NCI-H524 (cell line): ENCODE measurements at regions not wholly inside any gene's neighbourhood (a gene's known extent, or its start where the extent isn't known, plus 50 kb on each side); places are given as distances from the start of the nearest gene placed in this dataset.
"Not testable (repeated sequence)": the region's sequence is repeated elsewhere in the genome, so short reads cannot be mapped to it uniquely, and the experiment has no call there.

Experiments used
- DNase-seq, 2 experiments: peaks; one replicate each; lab custom pipeline; 2025; lab: John Stamatoyannopoulos, UW

- DNase-seq = no peak
Observed at GRCh38 chr14:89493406-89493805, 76.4 kb upstream of the FOXN3 start.

DNA sequence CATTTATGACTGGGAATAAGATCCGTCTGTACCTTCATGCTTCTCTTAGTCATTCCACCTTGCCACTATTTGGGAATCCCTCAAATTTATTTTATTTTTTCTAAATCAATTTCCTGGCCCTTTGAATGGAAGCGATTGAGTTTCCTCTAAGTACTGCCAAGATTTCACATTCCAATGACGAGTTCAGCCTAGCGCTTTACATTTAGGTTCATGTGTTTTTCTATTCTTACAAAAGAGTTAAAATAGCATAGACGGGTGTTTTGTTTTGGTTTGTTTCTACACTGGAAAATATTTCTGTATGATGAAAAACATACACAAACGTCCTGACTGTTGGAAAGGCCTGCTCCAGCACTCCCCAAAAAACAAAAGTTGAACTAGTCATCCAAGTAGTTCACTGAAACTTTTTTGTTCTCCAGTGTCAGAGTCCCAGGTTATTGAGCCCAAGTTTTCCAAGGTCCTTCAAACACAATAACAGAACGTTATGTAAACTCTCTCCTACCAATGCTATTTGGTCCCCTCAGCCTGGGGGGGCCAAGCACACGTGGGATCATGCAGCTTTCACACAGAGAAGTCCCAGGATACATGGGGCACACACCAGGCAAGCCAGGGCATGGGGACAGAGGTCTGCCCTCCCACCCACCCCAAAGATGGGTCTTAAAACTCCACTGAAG lies 74.8 kb upstream of the FOXN3 start:
- DNase-seq = no peak

DNA sequence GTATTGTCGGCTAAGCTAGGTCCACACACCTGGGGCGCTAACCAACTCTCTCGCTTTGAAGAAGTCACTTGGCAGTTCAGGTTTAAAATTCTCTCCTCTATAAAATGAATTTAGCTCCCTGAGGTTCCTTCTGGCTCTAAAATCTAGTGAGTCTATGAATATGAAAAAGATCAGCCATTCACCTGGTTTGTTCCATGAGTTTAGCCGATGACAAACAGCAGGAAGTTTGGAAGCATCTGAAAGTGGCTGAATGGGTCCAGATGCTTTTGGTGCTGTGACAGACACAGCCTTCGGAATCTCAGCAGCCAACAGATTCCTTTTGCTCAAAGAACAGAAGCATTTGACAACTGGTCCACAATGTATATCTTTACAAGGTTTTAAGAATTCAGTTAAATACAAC lies 73.4 kb upstream of the FOXN3 start:
- no peak for DNase-seq

- peak; percentile 54 to 76 for DNase-seq
Observed at GRCh38 chr14:89489761-89490437, 72.9 kb upstream of the FOXN3 start.

DNA sequence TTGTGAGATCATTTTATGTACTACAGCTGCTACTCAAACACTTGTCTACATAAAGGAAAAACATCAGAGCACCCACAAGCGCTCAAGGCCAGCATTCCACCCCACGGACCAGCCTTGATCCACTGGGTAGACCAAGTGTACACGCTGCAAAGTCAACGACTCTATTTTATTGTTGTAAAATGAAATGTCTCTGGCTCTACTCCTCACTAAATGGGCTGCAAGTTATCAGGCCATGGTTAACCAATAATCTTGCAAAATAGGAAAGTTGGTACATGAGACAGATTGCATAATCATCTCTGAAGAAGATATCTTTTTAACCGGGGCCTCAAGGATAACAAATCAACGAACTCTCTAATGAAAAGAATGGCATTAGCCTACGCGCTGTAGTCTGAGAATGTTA lies 69.9 kb upstream of the FOXN3 start:
- DNase-seq = no peak

DNA sequence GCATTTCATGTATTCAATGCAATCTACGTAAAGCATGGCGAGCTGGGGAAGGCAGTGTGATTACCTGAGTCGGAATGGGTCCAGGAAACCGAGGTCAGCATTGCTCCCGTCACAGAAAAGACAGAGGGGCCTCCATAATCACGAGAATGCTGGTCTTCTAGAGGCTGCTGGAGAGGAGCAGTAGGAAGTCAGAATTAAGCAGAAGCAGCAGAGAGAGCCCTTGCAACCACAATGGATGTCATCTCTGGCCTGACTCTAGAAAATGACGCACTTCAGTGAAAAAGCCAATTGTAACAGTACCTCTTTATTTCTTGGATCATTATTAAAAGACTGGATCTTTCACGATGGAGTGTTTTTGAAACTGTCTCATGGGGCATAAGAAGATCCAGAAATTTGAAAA lies 69.5 kb upstream of the FOXN3 start:
- DNase-seq = no peak

- no peak for DNase-seq
Observed at GRCh38 chr14:89485264-89485663, 68.2 kb upstream of the FOXN3 start.

GRCh38 chr14:89484051-89484844 lies 67.2 kb upstream of the FOXN3 start:
- no peak for DNase-seq

DNA sequence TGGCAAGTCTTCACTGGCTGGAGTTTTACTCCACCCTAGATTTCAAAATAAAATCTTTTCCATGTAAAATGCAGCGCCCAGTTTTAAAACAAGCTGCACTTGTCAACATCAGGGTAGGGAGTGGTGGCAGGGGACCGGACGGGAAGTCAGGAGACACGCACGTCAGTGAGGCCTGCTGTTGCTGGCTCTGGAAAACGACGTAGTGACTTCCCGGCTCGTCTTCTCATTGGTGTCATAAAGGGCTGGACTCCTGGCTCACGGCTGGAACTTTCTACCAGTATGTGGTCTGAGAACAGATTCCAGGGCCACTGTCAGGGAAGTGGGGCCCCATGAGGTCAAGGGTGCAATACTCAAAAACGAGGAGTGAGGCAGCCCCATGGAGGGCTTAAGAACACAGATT lies 64.2 kb upstream of the FOXN3 start:
- DNase-seq = no peak

GRCh38 chr14:89480278-89480677 lies 63.2 kb upstream of the FOXN3 start:
- DNase-seq = no peak

GRCh38 chr14:89479802-89480201 lies 62.8 kb upstream of the FOXN3 start:
- no peak for DNase-seq

DNA sequence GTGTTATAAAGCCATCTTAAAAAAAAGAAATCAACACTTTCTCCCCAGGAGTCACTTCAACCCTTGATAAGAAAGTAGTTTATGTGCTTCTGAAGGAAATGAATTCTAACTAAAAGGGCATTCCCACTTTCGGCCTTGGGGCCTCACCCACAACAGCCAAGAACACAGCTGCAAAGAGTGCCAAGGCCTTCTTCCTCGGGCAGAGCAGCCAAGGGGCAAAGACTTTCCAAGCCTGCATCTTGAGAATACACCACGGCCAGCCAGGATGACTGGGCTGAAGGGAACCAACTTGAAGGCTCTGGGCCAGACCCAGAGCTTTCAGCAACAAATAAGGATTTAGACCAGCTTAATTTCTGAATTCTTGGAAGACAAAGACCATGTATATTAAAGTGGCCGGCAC lies 60.4 kb upstream of the FOXN3 start:
- no peak for DNase-seq

- DNase-seq = no peak
Observed at GRCh38 chr14:89476354-89476896, 59.4 kb upstream of the FOXN3 start.

DNA sequence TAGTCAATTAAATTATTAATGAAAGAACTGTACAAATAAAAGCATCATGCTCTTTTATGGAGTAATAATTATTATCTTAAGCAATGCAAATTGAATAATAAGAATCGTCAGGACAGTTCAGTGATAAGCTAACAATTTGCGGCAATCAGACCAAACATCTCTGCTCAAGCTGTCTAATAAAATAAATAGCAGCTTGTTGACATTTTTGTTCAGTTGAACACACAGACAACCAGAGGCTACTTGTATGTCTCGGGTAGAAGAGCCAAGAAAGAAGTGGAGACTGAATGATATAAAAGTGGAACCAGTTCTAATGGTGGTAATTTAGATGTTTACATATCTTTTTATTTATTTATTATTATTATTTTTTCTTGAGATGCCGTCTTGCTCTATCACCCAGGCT lies 57.4 kb upstream of the FOXN3 start:
- DNase-seq = no peak

- no peak for DNase-seq
Observed at GRCh38 chr14:89473989-89474388, 57.0 kb upstream of the FOXN3 start.

DNA sequence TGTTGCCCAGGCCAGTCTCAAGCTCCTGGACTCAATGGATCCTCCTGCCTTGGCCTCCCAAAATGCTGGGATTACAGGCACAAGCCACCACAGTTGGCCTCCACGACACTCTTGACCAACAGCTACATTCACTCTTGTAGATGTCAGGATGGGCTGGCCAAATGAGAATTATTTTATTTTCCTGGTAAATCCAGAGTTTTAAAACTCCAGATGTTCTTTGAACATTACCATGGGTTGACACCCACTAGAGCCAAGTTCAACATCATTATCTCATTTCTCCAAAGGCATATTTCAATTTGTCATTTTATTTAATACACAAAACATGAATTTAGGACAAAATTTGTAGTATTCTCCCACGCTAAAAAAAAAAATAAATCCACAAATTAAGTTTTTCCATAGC lies 56.5 kb upstream of the FOXN3 start:
- no peak for DNase-seq

DNA sequence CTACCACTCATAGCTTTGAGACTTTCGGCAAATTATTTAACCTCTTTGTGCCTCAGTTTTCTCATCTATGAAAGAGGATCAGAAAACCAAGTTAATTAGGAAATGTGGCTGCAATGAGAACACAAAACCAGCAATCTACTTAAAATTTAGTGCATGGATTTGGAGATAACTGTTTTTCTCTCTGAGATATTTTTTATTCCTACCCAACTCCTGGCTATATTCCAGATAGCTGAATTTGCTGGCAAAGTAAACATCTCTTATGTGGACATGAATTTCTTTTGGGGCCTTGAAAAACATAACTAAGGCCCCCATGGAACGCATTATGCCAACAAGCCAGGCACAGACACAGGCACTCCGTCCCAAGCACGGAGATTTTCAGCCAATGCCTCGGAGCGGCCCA lies 53.4 kb upstream of the FOXN3 start:
- DNase-seq = no peak

GRCh38 chr14:89469210-89470198 lies 52.5 kb upstream of the FOXN3 start:
- no peak for DNase-seq

DNA sequence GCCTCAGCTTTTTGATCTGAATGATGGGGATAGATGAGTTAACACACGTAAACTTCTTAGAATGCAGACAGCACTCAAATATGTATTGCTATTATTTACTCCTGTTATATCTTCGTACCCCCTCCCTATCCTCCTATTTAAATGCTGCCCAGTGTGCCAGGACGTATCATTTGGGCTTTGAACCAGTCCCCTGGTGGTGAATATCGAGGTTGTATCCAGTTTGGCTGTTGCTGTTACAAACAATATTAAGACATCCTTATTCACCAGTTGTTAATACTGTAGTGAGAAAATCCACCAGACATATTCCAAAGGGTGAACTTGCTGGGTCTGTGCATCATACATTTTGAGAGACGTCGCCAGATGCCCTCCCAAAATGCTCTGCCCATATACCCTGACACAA lies 51.5 kb upstream of the FOXN3 start:
- no peak for DNase-seq

DNA sequence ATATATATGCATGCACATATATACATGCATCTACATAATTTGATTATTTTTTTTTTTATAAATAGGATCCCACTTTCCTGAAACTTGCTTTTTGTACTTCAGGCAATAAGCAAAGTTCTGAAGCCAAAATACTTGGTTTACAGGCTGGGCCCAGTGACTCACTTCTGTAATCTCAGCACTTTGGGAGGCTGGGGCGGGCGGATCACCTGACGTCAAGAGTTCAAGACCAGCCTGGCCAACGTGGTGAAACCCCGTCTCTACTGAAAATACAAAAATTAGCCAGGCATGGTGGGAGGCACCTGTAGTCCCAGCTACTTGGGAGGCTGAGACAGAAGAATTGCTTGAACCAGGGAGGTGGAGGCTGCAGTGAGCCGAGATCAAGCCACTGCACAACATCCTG lies 51.0 kb upstream of the FOXN3 start:
- DNase-seq = not testable (repeated sequence)

- DNase-seq = no peak
Observed at GRCh38 chr14:89466944-89467343, 49.9 kb upstream of the FOXN3 start.
